IMR-90 (cell line): ENCODE measurements at regions not wholly inside any gene's neighbourhood (a gene's known extent, or its start where the extent isn't known, plus 50 kb on each side); places are given as distances from the start of the nearest gene placed in this dataset.

Experiments
- ATAC-seq: fragments of 200-7000 bp; cut with Tn5 transposase; 2 replicates; pipeline ENCODE4 v1.9.1; 2020; ENCODE audit warnings: low read depth, mild to moderate bottlenecking, moderate library complexity
- BruUV-seq: library from RNA; stranded (reverse); fragments of 400-500 nt; replicated peaks from 2 replicates; lab custom pipeline; 2021; lab: Mats Ljungman, UMichigan
- CTCF ChIA-PET: fragments of 300-600 bp; formaldehyde crosslinking; extraction: SDS; loops from one replicate; lab custom pipeline; 2021; ENCODE audit warnings: antibody characterized with exemption; lab: Yijun Ruan, JAX
- POLR2A ChIA-PET: fragments of 300-600 bp; sonication (Branson Sonifier 250); formaldehyde crosslinking; loops from one replicate; lab custom pipeline; 2022; ENCODE audit warnings: antibody characterized with exemption; ENCODE audit not compliant: unreplicated experiment; lab: Charles Lee
- DNase-seq: peaks from one replicate; pipeline ENCODE4 v3.0.0; 2013
- H2AFZ ChIP-seq: replicated peaks from 2 replicates; pipeline ENCODE3; 2013; ENCODE audit warnings: low read length, mild to moderate bottlenecking; ENCODE audit not compliant: poor library complexity
- H2AK5ac ChIP-seq: 2 replicates; pipeline ENCODE4 v1.6.1; 2013; ENCODE audit warnings: low read depth, low read length, inconsistent platforms
- H2AK9ac ChIP-seq: replicated peaks from 2 replicates; pipeline ENCODE3; 2013; ENCODE audit warnings: mild to moderate bottlenecking, low read depth, low read length, moderate library complexity; ENCODE audit not compliant: poor library complexity
- H2BK120ac ChIP-seq: 2 replicates; pipeline ENCODE4 v1.6.1; 2013; ENCODE audit warnings: low read depth, low read length, inconsistent platforms
- H2BK15ac ChIP-seq: 3 replicates; pipeline ENCODE4 v1.6.1; 2013; ENCODE audit warnings: low read depth, low read length, inconsistent platforms
- H2BK20ac ChIP-seq: 2 replicates; pipeline ENCODE4 v1.6.1; 2013; ENCODE audit warnings: low read depth, mild to moderate bottlenecking, inconsistent platforms, low read length, moderate library complexity
- H2BK5ac ChIP-seq: 2 replicates; pipeline ENCODE4 v1.6.1; 2013; ENCODE audit warnings: mild to moderate bottlenecking, low read depth, low read length, inconsistent platforms; ENCODE audit not compliant: poor library complexity, severe bottlenecking
- H3K14ac ChIP-seq: replicated peaks from 2 replicates; pipeline ENCODE4 v1.6.1; 2013; ENCODE audit warnings: low read depth, low read length, inconsistent platforms
- H3K18ac ChIP-seq: 2 replicates; pipeline ENCODE4 v1.6.1; 2013; ENCODE audit warnings: low read depth, low read length, control low read depth
- H3K23ac ChIP-seq: 2 replicates; pipeline ENCODE4 v1.6.1; 2013; ENCODE audit warnings: low read depth, low read length, inconsistent platforms
- H3K27ac ChIP-seq: 2 replicates; pipeline ENCODE4 v1.5.1; 2013; ENCODE audit warnings: mild to moderate bottlenecking, control low read depth, low read length; ENCODE audit not compliant: insufficient read depth
- H3K27me3 ChIP-seq: 2 replicates; pipeline ENCODE4 v1.6.1; 2013; ENCODE audit warnings: low read length; ENCODE audit not compliant: control insufficient read depth, insufficient read depth
- H3K36me3 ChIP-seq: 2 replicates; pipeline ENCODE4 v1.6.1; 2013; ENCODE audit warnings: low read length, mixed read lengths; ENCODE audit not compliant: control insufficient read depth, insufficient read depth
- H3K4ac ChIP-seq: 2 replicates; pipeline ENCODE4 v1.6.1; 2013; ENCODE audit warnings: low read depth, low read length, inconsistent platforms
- H3K4me1 ChIP-seq: 2 replicates; pipeline ENCODE4 v1.6.1; 2013; ENCODE audit warnings: low read length, mixed read lengths; ENCODE audit not compliant: control insufficient read depth, insufficient read depth
- H3K4me2 ChIP-seq: 2 replicates; pipeline ENCODE4 v1.6.1; 2013; ENCODE audit warnings: low read depth, mild to moderate bottlenecking, control low read depth, low read length, moderate library complexity
- H3K4me3 ChIP-seq: 2 replicates; pipeline ENCODE4 v1.5.1; 2013; ENCODE audit warnings: low read depth, mild to moderate bottlenecking, control low read depth, low read length, moderate library complexity; ENCODE audit not compliant: insufficient read depth
- H3K56ac ChIP-seq: 2 replicates; pipeline ENCODE4 v1.6.1; 2013; ENCODE audit warnings: low read length, inconsistent platforms; ENCODE audit not compliant: insufficient read depth; ENCODE audit errors: extremely low read depth
- H3K79me1 ChIP-seq, 2 experiments: 2 replicates each; pipeline ENCODE4 v1.6.1; 2013; ENCODE audit warnings: low read length in 2 of 2, inconsistent platforms in 1 of 2, low read depth in 1 of 2
- H3K9ac ChIP-seq: 2 replicates; pipeline ENCODE4 v1.6.1; 2013; ENCODE audit warnings: low read depth, low read length, control low read depth
- H3K9me1 ChIP-seq: 2 replicates; pipeline ENCODE4 v1.6.1; 2013; ENCODE audit warnings: low read length, inconsistent platforms; ENCODE audit not compliant: insufficient read depth
- H3K9me3 ChIP-seq: 2 replicates; pipeline ENCODE4 v1.6.1; 2013; ENCODE audit warnings: low read length; ENCODE audit not compliant: control insufficient read depth, insufficient read depth
- H4K20me1 ChIP-seq: 2 replicates; pipeline ENCODE4 v1.6.1; 2013; ENCODE audit warnings: low read length, inconsistent platforms; ENCODE audit not compliant: insufficient read depth
- H4K5ac ChIP-seq: 2 replicates; pipeline ENCODE4 v1.6.1; 2013; ENCODE audit warnings: mild to moderate bottlenecking, low read depth, low read length, control low read depth
- H4K8ac ChIP-seq, 2 experiments: 2 replicates each; pipeline ENCODE4 v1.6.1; 2013; ENCODE audit warnings: low read depth in 2 of 2, low read length in 2 of 2, control low read depth in 1 of 2, inconsistent platforms in 1 of 2
- H4K91ac ChIP-seq: 2 replicates; pipeline ENCODE4 v1.6.1; 2013; ENCODE audit warnings: low read depth, low read length, inconsistent platforms; ENCODE audit not compliant: insufficient read depth
- BHLHE40 ChIP-seq: fragments of 150-350 bp; IDR thresholded peaks from 2 replicates; pipeline ENCODE4 v1.6.1; 2016; ENCODE audit warnings: mild to moderate bottlenecking, low read depth, low read length
- CEBPB ChIP-seq: IDR thresholded peaks from 2 replicates; pipeline ENCODE4 v1.6.1; 2012; ENCODE audit warnings: low read depth, low read length, improper control_type of control experiment
- CHD1 ChIP-seq: IDR thresholded peaks from 2 replicates; pipeline ENCODE4 v1.6.1; 2012; ENCODE audit warnings: low read depth, low read length, improper control_type of control experiment
- CTCF ChIP-seq: conservative IDR thresholded peaks from 2 replicates; pipeline ENCODE4 v1.5.1; 2012; ENCODE audit warnings: mild to moderate bottlenecking, low read depth, low read length, improper control_type of control experiment
- ELK1 ChIP-seq: fragments of 150-350 bp; IDR thresholded peaks from 2 replicates; pipeline ENCODE4 v1.6.1; 2016; ENCODE audit warnings: low read depth, mild to moderate bottlenecking, low read length, moderate library complexity, borderline replicate concordance
- FOS ChIP-seq: fragments of 150-350 bp; IDR thresholded peaks from 2 replicates; pipeline ENCODE4 v1.6.1; 2016; ENCODE audit warnings: low read depth, low read length
- MAFK ChIP-seq: IDR thresholded peaks from 2 replicates; pipeline ENCODE4 v1.6.1; 2012; ENCODE audit warnings: low read depth, low read length, improper control_type of control experiment
- MAZ ChIP-seq: IDR thresholded peaks from 2 replicates; pipeline ENCODE4 v1.6.1; 2012; ENCODE audit warnings: low read depth, mild to moderate bottlenecking, low read length, improper control_type of control experiment, moderate library complexity, borderline replicate concordance
- MXI1 ChIP-seq: IDR thresholded peaks from 2 replicates; pipeline ENCODE4 v1.6.1; 2012; ENCODE audit warnings: low read depth, mild to moderate bottlenecking, low read length, moderate library complexity, borderline replicate concordance
- NFE2L2 ChIP-seq: fragments of 150-350 bp; IDR thresholded peaks from 2 replicates; pipeline ENCODE4 v1.6.1; 2016; ENCODE audit warnings: low read depth, mild to moderate bottlenecking, low read length
- POLR2A ChIP-seq: IDR thresholded peaks from 2 replicates; pipeline ENCODE4 v1.6.1; 2012; ENCODE audit warnings: mild to moderate bottlenecking, low read depth, low read length
- RAD21 ChIP-seq: IDR thresholded peaks from 2 replicates; pipeline ENCODE4 v1.6.1; 2012; ENCODE audit warnings: low read length, improper control_type of control experiment
- RCOR1 ChIP-seq: IDR thresholded peaks from 2 replicates; pipeline ENCODE4 v1.6.1; 2012; ENCODE audit warnings: mild to moderate bottlenecking, low read length, improper control_type of control experiment; ENCODE audit not compliant: insufficient replicate concordance
- RFX5 ChIP-seq: IDR thresholded peaks from 2 replicates; pipeline ENCODE4 v1.8.0; 2012; ENCODE audit warnings: low read depth, mild to moderate bottlenecking, low read length, moderate library complexity
- SMC3 ChIP-seq: fragments of 150-350 bp; IDR thresholded peaks from 2 replicates; pipeline ENCODE4 v1.6.1; 2016; ENCODE audit warnings: low read depth, mild to moderate bottlenecking, antibody characterized with exemption, low read length, moderate library complexity
- USF2 ChIP-seq: fragments of 150-350 bp; IDR thresholded peaks from 2 replicates; pipeline ENCODE4 v1.6.1; 2017; ENCODE audit warnings: mild to moderate bottlenecking, antibody characterized with exemption, low read length, low read depth
- WGBS, 2 experiments: methylation state at CpG; one replicate each; pipeline versions ENCODE4 v1.1.5 to v1.1.7; 2013; ENCODE audit warnings: missing lambda C conversion rate in 2 of 2; ENCODE audit not compliant: insufficient read length in 1 of 2; ENCODE audit errors: extremely low coverage in 2 of 2; 5-methylcytosine and 5-hydroxymethylcytosine counted together
- dilution Hi-C: fragments of 300-500 bp; cut with HindIII; formaldehyde crosslinking; loops from one replicate; pipeline ENCODE4 v1.14.3; 2018; ENCODE audit warnings: low sequenced_read_pairs; ENCODE audit not compliant: unreplicated experiment
- in situ Hi-C: fragments of 300-500 bp; cut with MboI; formaldehyde crosslinking; loops from 3 replicates; pipeline ENCODE4 v1.14.3; 2019; ENCODE audit warnings: low sequenced_read_pairs, inconsistent platforms, mixed read lengths
- intact Hi-C: fragments of 100-400 bp; cut with micrococcal nuclease; formaldehyde crosslinking; loops from 2 replicates; pipeline ENCODE4 v1.10.0; 2022

GRCh38 chr17:72380737-72381136, 259.9 kb downstream of the SOX9 start:
- Histone ChIP-seq H3K36me3 (no peaks in the 10 kb centered on the region), H3K9ac (no peak overlapping the region), H3K79me1 (no peaks in the 10 kb centered on the region), H2AK5ac (no peak overlapping the region), H4K5ac (no peak overlapping the region), H3K56ac (no peak overlapping the region), H3K18ac (no peak overlapping the region), H4K91ac (no peak overlapping the region), H3K4me2 (no peak overlapping the region), H2BK120ac (no peak overlapping the region), H3K4me1 (peaks cover 5% of the 10 kb centered on the region; the same call in 1 of the 2 replicates), H3K9me1 (0 out of 2 replicates have a peak, but pooled peaks cover under 1% of the 10 kb centered on the region), H3K27ac (no peak overlapping the region), H4K8ac (no peak overlapping the region), H2AFZ (no peak overlapping the region), H2AK9ac (no peak overlapping the region), H3K4ac (no peak overlapping the region), H2BK20ac (no peak overlapping the region), H3K14ac (no peak overlapping the region), H3K4me3 (no peak overlapping the region), H4K20me1 (no peaks in the 10 kb centered on the region), H2BK5ac (no peak overlapping the region), H2BK15ac (0 out of 3 replicates have a peak overlapping the region, but pooled peaks have one; percentile 21), H3K23ac (no peak overlapping the region), H3K27me3 (no peaks in the 10 kb centered on the region), H3K9me3 (no peaks in the 10 kb centered on the region)
- ChIA-PET POLR2A (no interaction called here), CTCF (interaction anchor here (0.6 kb wide), 1 partner anchor 176 kb away, joined by 4 read pairs; no protein-coding TSS in a partner anchor)
- ATAC-seq (no peak), DNase-seq (no peak)
- intact Hi-C loops (no loop called here), in situ Hi-C loops (loop anchor here (25.0 kb wide), 1 partner anchor 832 kb away; no protein-coding TSS in a partner anchor), dilution Hi-C loops (no loop called here)
- no TSS peak for BruUV-seq
- no CpG with 5 or more reads among the region's 1 CpG for WGBS, 2 experiments
- TF ChIP-seq USF2: no peak
- TF ChIP-seq NFE2L2: no peak
- TF ChIP-seq ELK1: no peak
- no peak for TF ChIP-seq MXI1
- TF ChIP-seq MAZ: no peak
- TF ChIP-seq BHLHE40: no peak
- TF ChIP-seq RFX5: no peak
- TF ChIP-seq FOS: no peak
- no peak for TF ChIP-seq SMC3
- TF ChIP-seq RAD21: no peak
- no peak for TF ChIP-seq POLR2A
- no peak for TF ChIP-seq CTCF
- no peak for TF ChIP-seq CHD1
- TF ChIP-seq MAFK: no peak
- no peak for TF ChIP-seq RCOR1
- TF ChIP-seq CEBPB: no peak
